HL-60/S4 (cell line): ENCODE measurements at regions not wholly inside any gene's neighbourhood (a gene's known extent, or its start where the extent isn't known, plus 50 kb on each side); places are given as distances from the start of the nearest gene placed in this dataset.
"Not testable (repeated sequence)": the region's sequence is repeated elsewhere in the genome, so short reads cannot be mapped to it uniquely, and the experiment has no call there.

Experiments
- in situ Hi-C: fragments of 300-500 bp; cut with MboI; formaldehyde crosslinking; loops from 2 replicates; pipeline ENCODE4 v1.14.3; 2022; ENCODE audit warnings: low sequenced_read_pairs

DNA sequence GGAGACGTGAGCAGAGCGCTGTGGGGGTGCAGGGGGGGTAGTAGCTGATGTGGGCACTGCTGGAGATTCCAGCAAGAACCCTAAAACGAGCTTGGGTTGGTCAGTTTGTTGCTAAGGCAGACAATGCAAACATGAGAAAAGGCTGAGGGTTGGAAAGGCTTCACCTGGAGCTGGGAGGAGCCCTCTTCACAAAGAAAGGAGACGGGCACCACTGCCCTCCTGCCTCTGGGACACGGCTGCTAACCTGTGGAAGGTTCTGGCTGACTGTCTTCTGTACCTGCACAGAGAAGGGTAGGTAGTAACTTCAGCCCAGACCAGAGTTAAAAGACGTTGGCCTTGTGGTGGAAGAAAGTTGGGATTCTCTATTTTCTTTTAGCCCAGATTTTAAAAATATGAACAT lies 108.7 kb downstream of the SUCLA2 start:
- in situ Hi-C loops, result loop anchor here (25.0 kb wide), 1 partner anchor 95 kb away; no protein-coding TSS in a partner anchor

GRCh38 chr13:47890146-47890814 lies 110.8 kb downstream of the SUCLA2 start:
- in situ Hi-C loops, result loop anchor here (25.0 kb wide), 1 partner anchor 97 kb away; no protein-coding TSS in a partner anchor

- in situ Hi-C loops, result loop anchor here (25.0 kb wide), 1 partner anchor 101 kb away; no protein-coding TSS in a partner anchor
Measured at GRCh38 chr13:47886314-47886713, 114.8 kb downstream of the SUCLA2 start.

- in situ Hi-C loops, result loop anchor here (25.0 kb wide), 1 partner anchor 112 kb away; no protein-coding TSS in a partner anchor
Measured at GRCh38 chr13:47875201-47875600, 125.9 kb downstream of the SUCLA2 start.

- in situ Hi-C loops, result not testable (repeated sequence)
Measured at GRCh38 chr13:47873987-47874386, 127.1 kb downstream of the SUCLA2 start.

- in situ Hi-C loops, result not testable (repeated sequence)
Measured at GRCh38 chr13:47873319-47873718, 127.8 kb downstream of the SUCLA2 start.

DNA sequence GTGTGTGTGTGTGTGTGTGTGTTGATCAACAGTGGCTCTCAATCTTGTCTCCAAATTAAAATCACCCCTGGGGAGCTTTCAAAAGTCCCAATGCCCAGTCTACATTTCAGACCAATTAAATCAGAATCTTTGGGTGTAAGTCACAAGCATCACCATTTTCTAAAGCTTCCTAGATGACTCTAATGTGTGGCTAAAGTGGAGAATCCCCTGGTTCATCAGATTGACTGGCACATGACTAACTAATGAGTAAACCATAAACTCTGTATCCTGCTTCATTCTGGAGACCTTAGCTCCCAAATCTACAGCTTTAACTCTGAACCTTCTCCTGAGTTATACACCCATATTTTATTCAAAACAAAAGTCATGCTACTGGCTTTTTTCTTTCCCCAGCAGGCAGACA lies 131.3 kb downstream of the SUCLA2 start:
- in situ Hi-C loops, result no loop called here

DNA sequence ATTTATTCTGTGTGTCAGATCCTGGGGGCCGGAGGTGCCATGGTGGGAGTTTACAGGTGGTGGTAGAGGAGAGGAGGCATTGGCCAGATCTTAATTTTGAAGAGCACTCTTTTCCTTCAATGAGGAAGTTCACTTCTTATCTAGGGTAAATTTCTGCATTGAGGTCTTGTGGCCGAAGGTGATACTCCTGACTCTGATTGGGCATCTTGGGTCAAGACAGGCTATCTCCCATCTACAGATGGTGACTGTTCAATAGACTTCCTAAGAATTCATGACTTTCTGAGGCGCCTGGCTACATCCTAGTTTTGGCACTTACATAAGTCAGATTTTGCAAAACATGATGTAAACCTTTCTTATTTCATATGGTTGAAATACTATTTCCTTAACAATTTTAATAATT lies 135.2 kb downstream of the SUCLA2 start:
- in situ Hi-C loops, result no loop called here

GRCh38 chr13:47862841-47863240 lies 138.2 kb downstream of the SUCLA2 start:
- in situ Hi-C loops, result no loop called here

DNA sequence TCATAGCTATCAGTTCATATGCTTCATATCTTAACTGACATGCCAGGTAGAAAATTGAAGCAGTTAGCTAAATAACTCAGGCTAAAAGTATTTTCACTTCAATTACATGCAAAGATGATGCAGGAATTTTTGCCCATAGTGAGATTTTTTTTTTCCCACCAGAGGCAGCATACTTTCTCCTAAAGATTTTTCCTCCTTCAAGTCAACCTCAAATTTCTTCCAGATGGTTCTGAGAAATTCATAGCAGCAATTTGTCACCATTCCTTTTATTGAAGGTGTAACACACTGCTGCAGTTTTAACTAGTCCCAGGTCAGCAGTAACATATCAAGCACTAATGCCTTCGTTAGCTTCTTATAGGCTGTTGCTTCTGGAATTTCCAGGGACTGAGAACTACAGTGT lies 141.9 kb downstream of the SUCLA2 start:
- in situ Hi-C loops, result no loop called here

DNA sequence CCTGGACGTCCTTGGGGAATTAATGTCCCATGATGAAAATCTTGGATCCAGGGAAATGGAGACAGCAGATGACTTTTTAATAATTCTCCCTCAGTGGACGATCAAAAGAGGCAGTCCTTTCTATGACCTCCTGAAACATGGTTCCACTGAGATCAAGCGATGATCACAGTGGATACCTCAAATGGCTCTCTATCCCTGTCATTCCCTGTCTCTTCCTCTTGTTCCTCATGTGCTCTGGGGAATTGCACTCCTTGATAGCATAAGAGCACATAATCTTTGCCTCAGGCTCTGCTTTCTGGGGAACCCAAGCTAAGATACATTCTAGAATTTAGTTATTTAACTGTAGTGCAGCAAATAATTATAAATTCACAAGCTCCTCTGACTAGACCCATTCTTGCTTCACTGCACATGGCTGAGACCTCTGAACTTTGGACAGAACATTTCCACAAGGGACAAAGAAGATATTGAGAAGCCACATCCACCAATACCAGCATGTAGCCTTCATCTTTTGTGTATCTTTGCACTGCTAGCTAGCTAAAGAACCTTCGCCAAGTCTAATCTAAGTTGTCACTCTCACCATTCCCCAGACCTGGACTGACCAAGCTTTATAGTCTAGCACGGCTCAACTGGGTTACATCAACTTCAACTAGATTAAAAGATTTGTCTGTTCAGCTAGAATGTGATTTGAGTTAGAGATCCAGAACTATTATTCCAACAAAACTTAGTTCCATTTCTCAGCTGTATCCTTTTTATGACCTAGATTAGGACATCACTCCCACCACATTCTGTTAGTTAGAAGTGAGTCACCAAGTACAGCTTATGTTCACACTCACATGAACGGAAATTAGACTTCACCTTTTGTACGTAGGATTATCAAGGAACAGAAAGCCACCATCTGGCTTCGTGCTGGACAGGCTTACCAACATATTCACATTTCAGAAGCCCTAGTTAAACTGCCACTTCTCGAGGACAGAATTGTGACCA lies 142.7 kb downstream of the SUCLA2 start:
- in situ Hi-C loops, result no loop called here

- in situ Hi-C loops, result no loop called here
Measured at GRCh38 chr13:47853236-47853635, 147.8 kb downstream of the SUCLA2 start.

DNA sequence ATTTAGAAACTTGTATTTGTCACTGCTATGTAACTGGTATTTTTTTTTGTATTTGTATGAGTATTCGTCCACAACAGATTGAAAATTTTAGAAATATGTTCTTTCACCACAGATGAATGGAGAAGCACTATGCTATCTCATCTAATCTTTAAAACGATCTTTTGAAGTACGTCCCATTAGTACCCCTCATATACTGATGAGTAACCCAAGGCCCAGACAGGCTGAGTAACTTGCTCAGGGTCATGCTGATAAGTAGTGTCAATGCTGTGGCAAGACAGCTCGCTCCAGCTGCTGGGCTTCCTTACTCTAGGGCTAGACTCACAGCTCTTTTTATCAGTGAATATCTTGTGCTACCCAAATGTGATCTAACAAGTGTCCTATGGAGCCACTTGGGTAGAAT lies 154.2 kb downstream of the SUCLA2 start:
- in situ Hi-C loops, result no loop called here

GRCh38 chr13:47845981-47846380 lies 155.1 kb downstream of the SUCLA2 start:
- in situ Hi-C loops, result no loop called here

DNA sequence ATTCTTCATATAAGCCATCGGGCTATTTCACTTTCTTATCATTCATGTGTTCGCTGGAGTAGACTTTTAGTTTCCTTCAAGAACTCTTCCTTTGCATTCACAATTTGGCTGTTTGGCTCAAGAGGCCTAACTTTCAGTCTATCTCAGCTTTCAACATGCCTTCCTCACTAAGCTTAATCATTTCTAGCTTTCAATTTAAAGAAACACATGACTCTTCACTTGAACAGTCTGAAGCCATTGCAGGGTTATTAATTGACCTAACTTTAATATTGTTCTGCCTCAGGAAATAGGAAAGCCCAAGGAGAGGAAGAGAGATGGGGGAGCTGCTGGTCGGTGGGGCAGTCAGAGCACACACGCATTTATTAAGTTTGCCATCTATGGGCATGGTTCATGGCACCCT lies 158.1 kb downstream of the SUCLA2 start:
- in situ Hi-C loops, result no loop called here

DNA sequence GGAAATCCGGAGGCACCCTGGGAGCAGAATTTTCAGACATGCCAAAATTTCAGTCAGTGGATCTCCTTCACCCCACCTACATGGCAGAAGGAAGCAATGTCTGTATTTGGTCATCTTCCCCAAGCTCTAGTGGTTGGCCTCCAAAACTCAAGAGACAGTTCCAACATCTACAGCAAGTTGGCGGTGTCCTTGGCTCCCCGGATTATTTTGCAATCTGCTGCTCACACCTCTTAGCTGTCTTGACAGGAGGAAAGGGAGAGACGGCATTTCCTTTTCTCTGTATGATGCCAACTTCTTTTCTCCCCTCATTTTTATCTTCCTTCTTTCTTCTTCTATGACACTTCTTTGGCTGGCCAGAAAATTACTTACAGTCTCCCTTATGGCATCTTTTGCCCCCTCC lies 159.9 kb downstream of the SUCLA2 start:
- in situ Hi-C loops, result no loop called here

- in situ Hi-C loops, result no loop called here
Measured at GRCh38 chr13:47837906-47838305, 163.2 kb downstream of the SUCLA2 start.

GRCh38 chr13:47837104-47837880 lies 163.8 kb downstream of the SUCLA2 start:
- in situ Hi-C loops, result no loop called here

- in situ Hi-C loops, result no loop called here
Measured at GRCh38 chr13:47835470-47836228, 165.4 kb downstream of the SUCLA2 start.

- in situ Hi-C loops, result no loop called here
Measured at GRCh38 chr13:47832458-47832972, 168.6 kb downstream of the SUCLA2 start.
